Left cardiac atrium (tissue), 4 donors: ENCODE measurements at regions not wholly inside any gene's neighbourhood (a gene's known extent, or its start where the extent isn't known, plus 50 kb on each side); places are given as distances from the start of the nearest gene placed in this dataset.
A peak's percentile ranks its signal among the peaks of the same experiment; 100 is the strongest.

Source experiments
- ATAC-seq, 2 donors: fragments of 200-7000 bp; cut with Tn5 transposase; one replicate each; pipeline ENCODE4 v1.9.1; 2020; ENCODE audit warnings: mild to moderate bottlenecking in 2 of 2, moderate library complexity in 2 of 2
- DNase-seq: peaks from one replicate; pipeline ENCODE4 v3.0.0-alpha.2; 2020
- intact Hi-C, 2 donors: fragments of 100-400 bp; cut with DNase I; formaldehyde crosslinking; loops; one replicate each; pipeline versions ENCODE4 v1.14.1 to v1.15.1; 2022 to 2023
- donor health status: DM: no; HTN: yes; CAD: no.
- donor health status: DM: no; HTN: yes; CAD: no; lungs with severe emphysema.
- donor health status: DM: yes; HTN: yes; CAD: no.
- donor health status: Dilated cardiomyopathy.

DNA sequence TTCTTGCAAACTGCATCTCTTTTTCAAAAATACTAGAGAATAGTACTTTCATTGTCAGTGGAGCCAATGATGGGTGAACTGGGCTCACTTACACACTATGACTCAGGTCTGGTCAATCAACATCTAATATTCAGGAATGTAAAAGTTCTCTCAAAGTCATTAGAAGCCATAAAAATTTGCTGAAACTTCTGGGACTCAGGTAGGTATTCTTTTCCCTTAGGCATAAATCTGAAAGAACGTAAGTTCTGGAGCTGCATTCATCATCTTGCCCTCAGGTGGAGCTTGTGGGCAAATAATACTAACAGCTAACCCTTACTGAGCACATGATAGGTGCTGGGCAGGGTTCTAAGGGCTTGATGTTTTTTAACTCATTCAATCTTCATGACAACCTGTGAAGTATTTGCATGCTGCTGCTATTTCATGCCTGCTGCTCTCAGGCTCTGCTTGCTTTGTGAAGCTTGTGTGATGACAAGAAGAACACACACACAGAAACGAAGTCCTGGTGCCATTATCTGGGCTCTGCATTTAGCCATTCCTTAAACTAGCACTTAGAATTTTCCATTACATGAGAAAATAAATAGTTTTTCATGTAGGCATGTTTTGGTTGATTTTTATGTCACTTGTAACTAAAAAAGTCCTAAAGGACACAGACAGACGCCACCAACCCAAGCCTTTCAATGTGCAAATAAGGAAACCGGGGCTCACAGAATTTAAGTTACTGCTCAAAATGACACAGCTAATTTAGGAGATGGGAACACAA lies 394.2 kb upstream of the LYPLAL1 start:
- DNase-seq (no peak), ATAC-seq (no peak)
- intact Hi-C loops: no loop called here

DNA sequence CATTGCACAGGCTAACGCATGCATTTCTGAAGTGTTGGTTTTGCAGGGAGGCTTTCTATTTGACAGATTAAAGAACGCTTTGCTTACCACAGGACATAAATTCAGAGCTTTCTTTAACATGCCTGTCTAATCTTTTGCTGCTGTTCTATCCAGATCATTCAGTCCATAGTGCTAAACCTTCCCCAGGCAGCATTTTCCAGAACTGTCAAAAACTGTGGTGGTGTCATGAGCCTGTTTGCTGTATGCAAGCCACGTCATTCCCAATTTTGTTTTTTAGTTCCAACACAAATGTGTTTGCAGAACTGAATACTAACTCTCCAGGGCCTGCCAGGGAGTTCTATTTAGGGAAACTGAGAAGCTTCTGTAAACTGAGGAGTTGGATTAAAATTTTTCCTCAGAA lies 390.5 kb upstream of the LYPLAL1 start:
- DNase-seq: no peak
- no peak for ATAC-seq
- intact Hi-C loops: no loop called here

DNA sequence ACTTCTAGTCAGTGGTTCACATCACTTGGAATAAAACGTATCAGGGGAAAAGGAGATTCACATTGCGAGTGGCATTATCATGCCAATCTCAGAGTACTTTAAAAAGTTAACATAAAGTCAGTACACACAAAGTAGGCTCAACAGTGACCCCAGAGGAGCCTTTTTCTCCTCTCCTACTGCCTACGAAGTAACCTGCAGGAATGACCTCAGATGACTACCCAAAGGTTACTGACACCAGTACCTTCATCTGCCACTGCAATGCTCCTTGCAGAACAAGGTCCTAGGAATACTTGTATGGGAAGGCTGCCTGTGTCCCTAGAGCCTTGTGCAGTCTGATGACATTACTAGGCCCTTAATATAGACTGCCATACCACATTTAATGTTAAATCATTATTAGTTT lies 389.8 kb upstream of the LYPLAL1 start:
- no peak for ATAC-seq
- intact Hi-C loops: no loop called here
- DNase-seq: no peak

DNA sequence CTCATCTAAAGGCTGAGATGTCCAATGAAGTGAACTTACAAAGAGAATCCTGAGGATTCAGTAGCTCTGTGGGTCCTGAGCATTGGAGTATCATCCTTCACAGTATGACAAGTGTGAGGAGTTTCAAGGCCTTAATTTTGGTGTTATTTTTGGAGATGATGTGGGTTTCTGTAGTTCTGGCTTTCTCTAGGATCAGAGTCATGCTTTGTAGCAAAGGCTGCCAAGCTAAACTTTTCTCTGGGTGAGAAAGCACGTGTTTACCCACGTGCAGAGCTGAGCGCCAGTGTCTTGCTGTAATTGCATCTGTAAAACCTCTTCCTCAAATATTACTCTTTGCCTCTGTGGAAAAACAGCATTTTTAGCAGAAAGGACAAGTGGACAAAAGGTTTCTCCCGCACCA lies 387.8 kb upstream of the LYPLAL1 start:
- peak; percentile 70 for DNase-seq
- intact Hi-C loops: no loop called here
- ATAC-seq: peak; percentile 78 to 87

DNA sequence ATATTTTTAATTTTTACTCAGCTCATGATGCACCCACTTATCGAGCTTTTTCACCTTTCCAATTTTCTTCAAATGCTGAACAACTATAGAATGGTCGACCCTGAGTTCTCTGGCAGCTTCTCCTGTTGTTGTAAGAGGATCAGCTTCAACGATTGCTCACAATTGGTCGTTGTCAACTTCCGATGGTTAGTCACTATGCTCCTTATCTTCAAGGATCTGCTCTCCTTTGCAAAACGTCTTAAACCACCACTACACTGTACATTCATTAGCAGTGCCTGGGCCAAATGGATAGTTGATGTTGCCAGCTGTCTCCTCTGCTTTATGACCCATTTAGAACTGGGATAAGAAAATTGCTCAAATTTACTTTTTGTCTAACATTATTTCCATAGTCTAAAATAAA lies 385.9 kb upstream of the LYPLAL1 start:
- ATAC-seq: no peak
- intact Hi-C loops: no loop called here

DNA sequence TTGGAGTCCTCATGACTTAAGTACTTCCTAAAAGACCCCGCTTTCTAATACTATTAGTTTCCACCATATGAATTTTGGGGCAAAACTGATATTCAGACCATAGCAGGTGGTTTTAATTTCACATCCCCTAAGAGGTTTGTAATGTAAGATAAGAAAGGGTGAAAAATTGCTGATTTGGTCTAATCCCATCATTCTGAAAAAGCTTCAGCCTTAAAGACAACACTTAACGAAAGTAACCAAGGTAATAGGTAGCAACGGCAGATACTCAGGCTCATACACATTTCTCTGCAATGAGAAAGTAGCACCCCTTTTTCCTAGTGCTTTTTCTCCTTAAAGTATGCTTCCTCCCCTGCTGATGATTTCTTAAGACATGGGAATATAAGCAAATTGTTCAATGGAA lies 376.9 kb upstream of the LYPLAL1 start:
- intact Hi-C loops: no loop called here
- no peak for DNase-seq
- no peak for ATAC-seq

More for the DNA sequence above, 385.9 kb upstream of the LYPLAL1 start:
- no peak for DNase-seq

DNA sequence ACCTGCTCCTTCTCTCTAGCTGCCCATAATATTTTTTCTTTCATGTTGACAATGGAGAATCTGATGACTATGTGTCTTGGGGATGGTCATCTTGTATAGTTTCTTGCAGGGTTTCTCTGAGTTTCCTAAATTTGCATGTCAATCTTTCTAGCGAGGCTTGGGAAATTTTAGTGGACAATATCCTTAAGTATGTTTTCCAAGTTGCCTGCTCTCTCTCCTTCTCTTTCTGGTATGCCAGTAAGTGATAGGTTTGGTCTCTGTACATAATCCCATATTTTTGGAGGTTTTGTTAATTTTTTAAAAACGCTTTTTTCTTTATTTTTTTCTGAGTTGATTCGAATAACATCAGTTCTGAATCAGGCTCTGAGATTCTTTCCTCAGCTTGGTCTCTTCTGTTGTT lies 370.9 kb upstream of the LYPLAL1 start:
- ATAC-seq (no peak), DNase-seq (no peak)
- intact Hi-C loops: no loop called here

DNA sequence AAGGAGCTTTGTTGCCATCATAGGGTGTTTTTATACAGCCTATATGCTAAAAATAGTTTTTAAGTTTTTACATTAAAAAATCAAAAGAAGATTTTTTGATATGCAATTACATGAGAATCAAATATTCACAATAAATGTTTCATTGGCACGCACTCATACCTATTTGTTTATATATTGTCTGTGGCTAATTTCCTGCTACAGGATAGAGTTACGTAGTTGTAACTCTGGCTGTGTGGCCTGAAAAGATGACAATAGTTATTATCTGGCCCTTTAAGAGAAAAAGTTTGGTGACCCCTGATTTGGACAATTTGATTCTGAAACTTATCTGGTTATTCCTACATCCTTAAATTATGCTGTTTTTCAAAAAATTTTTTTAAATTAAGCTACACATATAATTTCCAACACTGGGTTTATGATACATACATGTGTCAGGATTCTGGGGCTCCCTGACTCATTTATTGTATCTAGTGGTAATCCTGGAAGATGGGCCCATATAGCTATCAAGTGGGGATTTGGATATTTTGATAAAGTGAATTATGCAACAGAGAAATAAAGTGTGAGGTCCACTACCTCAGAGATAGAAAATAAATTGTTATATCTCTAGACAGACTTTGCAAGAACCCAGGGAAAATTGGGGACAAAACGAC lies 370.2 kb upstream of the LYPLAL1 start:
- intact Hi-C loops: no loop called here
- DNase-seq (no peak), ATAC-seq (no peak)

DNA sequence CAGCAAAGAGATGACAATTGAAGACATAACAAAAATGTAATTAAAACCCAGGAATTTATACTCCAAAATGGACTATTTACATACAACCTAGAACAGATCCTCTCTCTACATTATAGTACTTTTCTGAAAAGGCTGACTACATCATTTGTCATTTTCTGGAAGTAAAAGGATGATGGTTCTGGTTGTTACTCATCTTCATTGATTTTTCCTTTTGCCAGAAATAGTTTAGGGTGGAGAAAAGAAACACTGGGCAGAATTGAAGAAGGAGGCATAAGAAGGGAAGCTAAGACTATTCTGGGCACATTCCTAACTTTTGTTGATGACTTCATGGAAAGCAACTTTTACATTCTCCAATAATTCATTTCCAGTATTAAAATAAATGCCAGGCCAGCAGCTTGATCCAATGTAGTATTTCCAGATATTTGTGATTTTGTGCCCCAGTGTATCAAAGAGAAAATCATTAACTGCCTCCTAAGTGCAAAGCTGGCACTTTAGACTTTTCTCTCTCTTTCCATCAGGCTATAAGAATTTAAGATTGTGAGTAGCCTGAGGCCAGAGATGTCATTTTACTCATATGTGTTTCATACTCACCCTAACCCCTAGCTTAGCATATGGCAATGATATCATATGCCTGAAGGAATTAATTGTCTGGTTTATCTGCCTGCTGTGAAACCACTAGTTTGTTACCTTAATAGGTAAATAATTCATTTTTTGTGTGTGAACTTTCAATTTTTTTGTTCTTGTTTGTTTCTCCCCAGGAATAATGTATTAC lies 369.5 kb upstream of the LYPLAL1 start:
- no peak for ATAC-seq
- intact Hi-C loops: no loop called here
- no peak for DNase-seq

DNA sequence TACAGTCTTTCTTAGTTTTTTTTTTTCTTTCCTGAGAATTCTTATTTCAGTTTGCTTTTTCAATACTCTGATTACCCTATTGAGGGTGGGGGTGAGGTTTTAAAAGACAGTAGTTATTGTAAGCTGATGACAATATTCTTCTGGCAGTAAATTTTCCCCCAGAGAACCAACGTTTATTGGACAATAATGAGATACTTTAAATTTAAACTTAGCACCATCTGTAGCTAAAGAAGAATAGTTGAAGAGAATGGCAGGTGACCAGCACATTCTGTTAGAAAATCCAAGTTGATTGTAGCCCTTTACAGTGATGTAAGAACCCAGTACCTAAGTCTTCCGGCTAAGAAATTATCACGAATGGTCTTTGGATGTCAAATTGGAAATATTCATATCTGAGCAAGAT lies 364.6 kb upstream of the LYPLAL1 start:
- intact Hi-C loops: no loop called here
- ATAC-seq: no peak
- DNase-seq: no peak

DNA sequence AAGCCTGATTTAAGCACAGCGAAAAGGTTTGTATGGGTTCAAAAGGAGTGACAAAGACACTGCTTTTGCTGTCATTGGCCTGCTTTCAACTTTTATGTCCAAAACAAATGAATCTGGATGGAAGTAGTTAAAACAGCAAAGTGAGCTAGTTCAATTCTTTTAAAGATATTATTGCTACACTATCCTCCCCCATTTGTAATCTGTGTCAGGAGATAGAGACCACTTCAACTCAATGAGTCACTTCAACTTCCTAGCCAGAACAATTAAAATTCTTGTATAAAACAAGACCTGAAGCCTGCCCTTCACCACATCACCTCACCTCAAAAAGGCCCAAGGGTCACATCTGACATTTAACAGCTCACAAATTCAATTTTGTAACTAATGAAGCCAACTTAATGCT lies 364.1 kb upstream of the LYPLAL1 start:
- peak in 1 of 2 donors; percentile 50 for ATAC-seq
- intact Hi-C loops: no loop called here
- DNase-seq: no peak

DNA sequence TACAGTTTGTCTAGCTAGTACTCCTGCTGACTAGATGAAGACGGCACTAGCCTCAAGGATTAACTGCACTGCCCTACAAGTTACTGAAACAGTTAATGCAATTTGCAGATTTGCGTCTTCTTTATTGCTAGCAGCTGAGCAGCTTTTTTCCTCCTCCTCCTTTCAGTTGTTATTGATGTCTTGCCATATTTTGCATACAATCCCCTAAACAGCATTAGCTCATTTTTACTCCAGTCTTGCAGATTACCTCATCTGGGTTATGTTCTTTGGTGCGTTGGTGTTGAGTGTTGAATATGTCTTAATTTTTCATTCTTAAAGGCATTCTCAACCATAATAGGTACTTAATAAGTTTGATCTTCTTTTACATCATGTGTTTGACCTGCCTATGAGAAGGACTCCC lies 363.4 kb upstream of the LYPLAL1 start:
- ATAC-seq (peak in 1 of 2 donors; percentile 68), DNase-seq (no peak)
- intact Hi-C loops: no loop called here

DNA sequence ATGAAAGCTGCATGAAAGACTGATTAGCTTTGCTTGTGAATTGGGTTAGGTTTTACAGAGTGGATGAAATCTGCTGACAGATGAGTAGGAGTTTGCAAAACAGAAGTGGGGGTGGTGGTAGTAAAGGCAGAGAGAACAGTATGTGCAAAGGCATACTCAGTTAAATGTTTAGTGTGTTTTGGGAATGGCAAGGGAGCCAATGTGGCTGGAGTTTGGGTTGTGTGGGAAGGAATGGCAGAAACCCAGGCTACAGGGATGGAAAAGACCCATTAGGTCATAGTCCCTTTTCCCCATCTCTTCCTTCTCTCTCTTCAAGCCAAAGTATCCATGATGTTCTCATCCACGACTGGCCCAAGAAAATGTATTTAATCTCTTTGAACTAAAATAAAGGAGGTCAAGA lies 362.2 kb upstream of the LYPLAL1 start:
- intact Hi-C loops: no loop called here

DNA sequence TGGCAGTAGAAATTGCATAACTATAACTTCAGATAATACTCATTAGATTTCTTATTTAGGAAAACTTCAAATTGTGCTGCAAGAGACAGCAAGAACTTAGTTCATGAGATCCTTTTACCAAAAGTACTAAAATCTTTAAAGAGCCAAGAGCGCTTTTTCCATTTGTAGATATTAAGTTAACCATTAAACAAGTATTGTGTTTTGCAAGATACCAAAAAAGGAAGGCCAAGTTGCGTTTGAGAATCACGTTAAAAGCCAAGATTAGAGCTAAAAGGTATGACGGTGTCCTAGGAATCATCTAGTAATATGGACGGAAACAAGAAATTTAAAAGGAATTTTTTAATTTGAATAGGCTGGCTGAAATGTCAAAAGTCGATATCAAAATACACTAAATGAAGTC lies 361.3 kb upstream of the LYPLAL1 start:
- ATAC-seq (no peak), DNase-seq (no peak)
- intact Hi-C loops: no loop called here

More for the DNA sequence above, 362.2 kb upstream of the LYPLAL1 start:
- ATAC-seq (peak in 1 of 2 donors; percentile 87), DNase-seq (peak; percentile 21)

DNA sequence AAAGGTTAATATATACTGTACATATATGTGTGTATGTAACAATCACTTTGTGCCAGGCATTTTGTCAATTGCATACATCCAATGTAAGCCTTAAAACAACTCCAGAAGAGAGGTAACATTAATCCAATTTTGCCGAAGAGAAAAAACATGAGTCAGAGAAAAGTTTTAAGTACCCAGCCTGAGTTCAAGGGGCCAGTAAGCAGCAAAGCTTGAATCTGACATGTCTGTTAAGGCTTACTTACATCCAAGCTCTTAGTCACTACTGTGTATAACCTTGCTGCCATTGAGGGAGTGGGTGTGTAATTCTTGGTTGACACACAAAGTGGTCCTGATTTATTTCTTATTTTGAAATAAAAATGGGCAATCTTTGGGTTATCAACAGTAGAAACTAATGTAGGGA lies 360.4 kb upstream of the LYPLAL1 start:
- DNase-seq (no peak), ATAC-seq (no peak)
- intact Hi-C loops: no loop called here

DNA sequence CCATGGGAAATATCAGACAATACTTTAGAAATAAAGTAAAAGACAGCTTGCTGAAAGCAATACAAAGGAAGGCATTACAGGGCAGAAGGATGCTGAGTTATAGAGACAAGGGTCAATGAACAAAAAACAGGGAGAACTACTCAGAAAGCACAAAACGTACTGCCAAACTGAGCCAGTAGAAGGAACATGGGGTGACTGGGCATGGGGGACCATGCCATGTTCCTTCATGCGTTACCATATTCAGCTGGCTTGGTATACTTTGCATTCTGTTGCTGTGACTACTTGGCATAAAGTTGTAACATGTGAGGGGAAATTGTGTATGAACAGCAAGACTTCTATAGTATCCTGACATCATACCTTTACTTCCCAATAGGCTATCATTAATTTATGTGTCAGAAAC lies 358.6 kb upstream of the LYPLAL1 start:
- no peak for ATAC-seq
- DNase-seq: no peak
- intact Hi-C loops: no loop called here

DNA sequence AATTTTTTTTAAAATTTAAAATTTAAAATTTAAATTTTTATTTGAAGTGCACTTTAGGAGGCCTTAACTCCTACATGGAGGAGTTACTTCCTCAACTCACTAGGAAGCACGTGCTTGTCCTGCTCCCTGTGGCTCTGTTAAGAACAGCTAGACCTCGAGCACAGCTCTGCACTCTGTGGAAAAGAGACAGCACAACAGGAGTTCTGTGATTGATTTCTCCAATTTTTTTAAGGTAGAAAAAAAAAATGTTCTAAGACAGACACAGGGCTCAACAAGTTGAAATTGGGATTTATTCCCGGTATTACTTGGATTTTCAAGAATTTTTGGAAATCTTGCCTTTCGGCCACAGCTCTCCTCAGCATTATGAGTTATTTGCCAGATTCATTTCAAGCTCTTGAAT lies 356.6 kb upstream of the LYPLAL1 start:
- DNase-seq: no peak
- ATAC-seq: peak in 1 of 2 donors; percentile 61
- intact Hi-C loops: no loop called here

DNA sequence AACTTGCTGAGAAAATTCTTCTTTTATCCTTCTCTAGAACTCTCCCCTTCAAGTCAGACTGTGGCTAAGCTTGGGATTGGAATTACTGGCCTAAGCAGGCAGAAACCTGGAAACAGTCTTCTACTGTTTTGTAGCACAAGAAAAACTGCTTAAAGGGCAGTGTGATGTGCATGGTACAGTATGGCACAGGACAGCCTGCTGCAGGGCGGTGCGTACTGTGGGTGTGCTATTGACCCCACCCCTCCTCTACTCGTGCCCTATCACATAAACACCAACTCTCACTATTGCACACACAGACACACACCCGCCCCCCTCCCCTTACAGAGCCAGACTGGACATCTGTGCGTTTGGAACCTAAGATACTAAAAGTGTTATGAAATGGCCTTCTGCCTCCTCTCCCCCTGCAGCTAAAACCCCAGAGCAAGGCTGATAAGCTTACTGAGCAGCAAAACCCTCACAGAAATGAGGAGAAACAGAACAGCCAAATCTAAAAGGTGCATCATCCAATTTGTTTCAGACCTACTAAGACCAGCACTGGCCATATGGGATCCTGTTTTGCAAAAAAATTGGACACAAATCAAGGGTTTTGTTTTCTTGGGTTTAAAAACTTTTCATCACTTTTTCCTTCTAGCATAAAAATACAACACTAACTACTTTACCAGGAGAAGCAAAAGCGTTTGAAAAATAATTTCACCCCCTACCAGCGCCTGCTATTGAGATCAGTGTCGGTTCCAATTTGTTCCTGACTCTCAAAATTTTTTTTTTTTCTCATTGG lies 355.8 kb upstream of the LYPLAL1 start:
- peak; percentile 59 to 82 for ATAC-seq
- no peak for DNase-seq
- intact Hi-C loops: no loop called here

DNA sequence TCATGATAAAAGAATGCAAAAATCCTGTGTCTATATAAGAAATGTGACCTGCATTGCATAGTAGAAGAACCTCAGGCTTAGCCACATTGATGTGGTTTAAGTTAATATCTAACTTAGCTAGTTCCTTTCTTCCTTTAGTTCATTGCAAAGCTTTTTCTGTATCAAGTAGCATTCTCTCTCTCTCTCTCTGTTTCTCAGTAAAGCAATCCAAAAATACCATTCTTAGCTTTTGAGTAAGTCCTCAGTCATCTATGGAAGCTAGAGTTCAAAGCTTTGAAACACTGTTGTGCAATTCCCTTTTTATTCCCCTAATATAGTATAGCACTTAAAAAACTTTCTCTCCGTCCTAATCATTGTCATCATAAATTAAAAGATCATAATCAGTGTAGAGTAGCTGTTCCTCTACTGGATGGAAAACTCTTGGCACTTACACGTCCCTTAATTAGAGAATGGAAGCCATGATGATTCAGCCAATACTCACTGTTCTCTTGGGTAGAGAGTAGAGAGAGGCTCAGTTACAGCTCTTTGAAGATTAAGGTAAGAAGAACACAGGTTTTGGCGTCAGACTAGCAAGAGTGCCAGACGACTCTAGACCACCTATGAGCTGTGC lies 350.3 kb upstream of the LYPLAL1 start:
- DNase-seq (no peak), ATAC-seq (peak in 1 of 2 donors; percentile 63)
- intact Hi-C loops: no loop called here
